Ureter (tissue), 1 donor: ENCODE measurements at regions not wholly inside any gene's neighbourhood (a gene's known extent, or its start where the extent isn't known, plus 50 kb on each side); places are given as distances from the start of the nearest gene placed in this dataset.

Source experiments
- DNase-seq: peaks from one replicate; pipeline ENCODE4 v3.0.0-alpha.2; 2020; ENCODE audit warnings: low spot score
- donor health status: DM: yes; HTN: yes; CAD: no.

GRCh38 chr2:42957861-42958301 is 165.5 kb upstream of the HAAO start:
- DNase-seq: no peak

DNA sequence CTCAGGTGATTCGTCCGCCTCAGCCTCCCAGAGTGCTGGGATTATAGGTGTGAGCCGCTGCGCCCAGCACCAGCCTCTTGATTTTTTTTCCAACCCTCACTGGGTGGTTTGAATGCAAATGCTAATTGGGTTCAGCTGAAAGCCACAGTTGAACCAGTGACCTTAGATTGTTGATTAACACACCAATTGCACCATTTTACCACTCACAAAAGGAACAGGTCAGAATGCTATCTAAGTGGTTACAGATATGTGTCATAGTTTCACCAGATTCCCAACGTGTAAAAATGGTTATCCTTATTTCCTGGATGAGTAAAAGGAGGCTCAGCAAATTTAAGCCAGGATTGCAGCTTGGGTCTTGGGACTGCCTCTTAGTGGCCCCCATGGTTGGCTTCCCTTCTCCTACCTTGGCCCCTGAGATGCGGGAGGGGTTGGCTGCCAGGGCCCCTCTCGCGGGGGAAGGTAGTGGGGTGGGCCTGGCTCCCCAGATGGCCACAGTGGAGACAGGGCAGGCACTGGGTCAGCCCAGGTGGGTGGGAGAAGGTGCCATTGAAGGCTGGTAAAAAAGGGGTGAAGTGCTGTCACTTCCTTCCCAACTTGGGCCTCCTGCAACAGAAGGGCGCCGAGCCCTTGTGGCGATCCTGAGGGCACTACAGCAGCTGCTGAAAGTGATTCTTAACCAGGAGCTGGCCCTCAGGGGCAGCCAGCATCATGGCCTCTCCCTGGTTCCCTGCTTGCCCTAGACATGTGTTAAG is 164.9 kb upstream of the HAAO start:
- no peak for DNase-seq

DNA sequence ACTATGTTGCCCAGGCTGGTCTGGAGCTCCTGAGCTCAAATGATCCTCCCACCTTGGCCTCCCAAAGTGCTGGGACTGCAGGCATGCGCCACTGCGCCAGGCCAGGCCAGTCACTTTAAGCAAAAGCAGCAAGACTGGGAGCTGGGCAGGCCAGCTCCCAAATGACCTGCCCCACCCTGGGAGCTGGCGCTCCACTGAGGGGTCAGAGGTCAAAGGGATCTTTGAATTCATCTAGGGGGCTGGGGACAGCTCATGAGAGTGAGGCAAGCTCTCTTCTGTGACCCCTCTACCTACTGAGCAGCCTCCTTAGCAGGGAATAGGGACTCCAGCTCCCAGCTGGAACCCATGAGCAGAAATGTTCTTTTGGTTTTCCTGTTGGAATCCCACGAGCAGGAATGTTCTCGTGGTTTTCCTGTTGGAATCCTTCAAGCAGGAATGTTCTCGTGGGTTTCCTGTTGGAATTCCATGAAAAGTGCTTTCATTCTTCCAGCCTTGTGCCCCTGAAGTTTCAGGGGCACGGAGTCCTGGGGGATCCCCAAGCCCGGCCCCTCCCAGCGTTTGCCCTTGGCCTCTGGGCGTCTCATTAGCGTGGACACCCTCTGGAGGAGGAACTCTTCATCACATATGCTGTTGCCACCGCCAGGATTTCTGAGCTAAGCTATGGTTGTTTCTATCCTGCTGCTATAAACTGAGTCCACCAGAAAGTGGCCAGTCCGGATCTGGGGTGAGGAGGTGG is 162.0 kb upstream of the HAAO start:
- no peak for DNase-seq

DNA sequence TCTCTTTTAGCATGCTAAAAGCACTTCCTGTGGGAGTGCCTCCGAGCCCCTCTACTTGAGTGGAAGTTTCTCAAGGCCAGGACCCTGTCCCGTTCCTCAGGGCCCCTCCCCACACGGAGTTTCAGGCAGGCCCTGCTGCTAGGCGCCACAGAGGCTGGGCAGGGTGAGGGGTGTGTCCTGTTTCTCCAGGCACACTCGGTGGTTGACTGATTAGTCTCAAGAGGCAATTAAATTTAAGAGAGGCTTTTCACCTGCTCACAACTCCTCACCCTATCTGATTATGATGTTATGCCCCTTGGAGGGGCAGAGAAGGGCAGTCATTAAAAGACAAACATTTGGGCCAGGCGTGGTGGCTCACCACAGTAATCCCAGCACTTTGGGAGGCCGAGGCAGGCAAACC is 160.8 kb upstream of the HAAO start:
- no peak for DNase-seq

- no peak for DNase-seq
Measured at GRCh38 chr2:42951263-42951938, 159.0 kb upstream of the HAAO start.

- DNase-seq: no peak
Measured at GRCh38 chr2:42949125-42949524, 156.7 kb upstream of the HAAO start.

GRCh38 chr2:42947809-42948600 is 155.6 kb upstream of the HAAO start:
- no peak for DNase-seq

DNA sequence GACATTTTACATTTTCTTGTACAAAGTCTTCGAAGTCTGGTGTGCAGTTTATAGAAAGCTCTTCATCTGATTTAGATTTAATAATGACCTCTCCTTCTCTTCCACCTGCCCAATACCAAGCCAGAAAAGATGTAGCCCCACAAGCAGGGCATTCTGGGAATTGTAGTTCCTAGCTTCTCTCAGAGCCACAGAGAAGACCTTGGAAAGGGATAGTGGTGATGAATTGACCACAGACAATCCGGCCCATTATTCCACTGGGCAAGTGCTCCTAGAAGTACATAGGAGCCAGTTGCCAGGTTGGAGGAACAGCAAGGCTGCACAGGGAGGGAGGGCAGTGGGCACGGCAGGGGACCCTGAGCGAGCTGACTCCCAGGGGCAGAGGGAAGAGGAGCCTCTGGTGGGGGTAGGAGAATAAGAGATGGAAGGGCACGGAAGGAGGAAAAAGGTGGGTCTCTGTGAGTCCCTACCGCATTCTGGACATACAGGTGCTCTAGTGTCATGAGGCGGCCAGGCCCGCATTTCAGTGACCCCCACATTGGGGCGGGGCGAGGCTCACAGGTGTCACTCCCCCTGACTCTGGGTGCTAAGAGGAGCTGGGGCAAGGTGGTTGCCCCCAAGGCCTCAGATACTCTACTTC is 152.5 kb upstream of the HAAO start:
- no peak for DNase-seq

- DNase-seq: no peak
Measured at GRCh38 chr2:42942990-42943493, 150.7 kb upstream of the HAAO start.

GRCh38 chr2:42942214-42942989 is 150.0 kb upstream of the HAAO start:
- no peak for DNase-seq

DNA sequence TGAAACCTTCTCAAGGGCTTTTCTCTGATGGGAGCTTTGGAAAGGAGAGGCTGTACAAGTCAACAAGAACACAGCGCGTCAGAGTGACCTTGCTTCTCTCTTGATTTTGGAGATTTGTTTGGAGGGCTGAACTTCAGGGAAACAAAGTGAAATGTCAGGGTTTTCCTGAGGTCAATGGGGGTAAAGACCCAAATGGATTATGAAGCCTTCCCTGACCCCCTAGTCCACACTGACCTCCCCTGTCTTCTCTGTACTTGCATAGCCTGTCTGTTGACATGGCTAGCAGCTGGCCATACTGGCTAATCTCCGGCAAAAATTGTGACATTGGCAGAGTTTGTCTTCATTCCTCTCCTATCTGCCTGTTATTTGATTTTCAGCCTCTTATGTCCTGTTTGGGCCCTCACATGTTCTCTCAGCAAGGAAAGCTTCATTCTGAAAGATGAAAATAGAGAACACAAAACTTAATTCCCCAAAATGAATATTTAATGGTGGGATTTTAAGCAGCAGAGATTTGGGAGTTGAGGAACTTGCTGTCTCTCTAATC is 149.3 kb upstream of the HAAO start:
- no peak for DNase-seq

DNA sequence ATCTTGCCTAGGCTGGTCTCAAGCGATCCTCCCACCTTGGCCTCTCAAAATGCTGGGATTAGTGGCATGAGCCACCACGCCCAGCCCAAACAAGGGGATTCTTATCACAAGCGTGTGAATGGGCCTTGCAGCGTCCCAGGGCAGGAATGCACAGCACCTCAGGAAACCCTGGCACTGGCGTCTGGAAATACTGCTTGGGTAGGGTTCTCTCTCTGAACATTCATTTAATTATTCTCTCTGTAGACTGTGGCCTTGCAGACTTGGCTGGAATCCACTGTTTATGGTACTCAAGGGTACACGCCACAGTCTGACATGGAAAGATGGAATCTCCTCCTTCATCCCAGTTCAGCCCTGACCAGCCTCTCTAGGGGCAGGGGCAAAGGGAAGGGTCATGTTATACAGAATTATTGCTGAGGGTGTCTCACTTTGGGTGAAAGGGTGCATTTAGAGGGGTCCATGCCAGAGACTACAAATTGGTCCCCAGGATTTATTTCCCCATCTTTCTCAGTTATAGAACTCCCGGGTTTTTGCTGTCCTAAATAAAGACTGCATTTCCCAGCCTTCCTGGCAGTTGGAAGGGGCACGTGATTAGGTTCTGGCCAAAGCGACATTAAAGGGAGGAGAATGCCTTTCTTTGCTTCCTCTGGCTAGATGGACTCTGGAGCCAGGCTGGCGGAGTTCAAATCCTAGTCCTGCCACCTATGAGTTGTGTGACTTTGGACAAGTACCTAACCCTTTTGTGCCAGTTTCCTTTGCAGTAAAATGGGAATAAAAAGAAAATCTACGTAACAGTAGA is 147.2 kb upstream of the HAAO start:
- no peak for DNase-seq

GRCh38 chr2:42938671-42939370 is 146.4 kb upstream of the HAAO start:
- DNase-seq: no peak

GRCh38 chr2:42937171-42937875 is 144.9 kb upstream of the HAAO start:
- no peak for DNase-seq

- no peak for DNase-seq
Measured at GRCh38 chr2:42935692-42936671, 143.6 kb upstream of the HAAO start.

DNA sequence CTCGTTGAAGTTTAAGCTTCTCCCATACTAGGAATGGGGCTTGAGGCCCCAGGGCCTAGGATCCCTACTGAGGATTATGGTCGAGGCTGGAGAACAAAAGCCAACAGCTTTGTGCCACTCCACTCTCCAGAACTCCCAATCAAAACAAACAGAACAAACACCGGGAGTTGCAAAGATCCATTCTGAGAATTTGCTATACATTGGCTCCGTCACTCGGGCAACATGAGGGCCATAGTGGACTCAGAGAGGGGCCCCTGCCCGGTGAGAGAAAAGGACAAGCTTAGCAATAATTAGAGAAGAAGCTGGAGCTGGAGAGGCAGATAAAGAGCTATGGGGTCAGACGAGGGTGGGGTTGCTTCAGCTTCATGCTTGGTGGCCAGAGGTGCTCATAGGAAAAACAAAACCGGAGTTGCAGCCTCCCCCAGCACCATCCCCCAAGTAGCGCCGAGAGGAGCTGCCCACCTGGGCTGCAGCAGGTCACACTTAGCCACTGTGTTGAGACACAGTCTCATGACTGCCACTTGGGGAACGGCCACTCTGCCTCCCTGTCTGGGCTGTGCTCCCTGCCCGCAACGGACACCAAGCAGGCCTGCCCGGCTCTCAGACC is 142.3 kb upstream of the HAAO start:
- DNase-seq: no peak
